Fibroblast of lung (primary cell): ENCODE measurements at regions not wholly inside any gene's neighbourhood (a gene's known extent, or its start where the extent isn't known, plus 50 kb on each side); places are given as distances from the start of the nearest gene placed in this dataset.

Source experiments
- DNase-seq, 2 donors: peaks; one replicate each; pipeline versions ENCODE4 v3.0.0 to v3.0.0-alpha.2; 2010; ENCODE audit warnings: low read depth in 2 of 2
- H2AFZ ChIP-seq: 2 replicates; pipeline ENCODE4 v1.5.1; 2012; ENCODE audit warnings: low read length, control low read depth, inconsistent platforms
- H3K27ac ChIP-seq: 2 replicates; pipeline ENCODE4 v1.5.1; 2011; ENCODE audit warnings: low read length, control low read depth; ENCODE audit not compliant: insufficient read depth
- H3K27me3 ChIP-seq: 2 replicates; pipeline ENCODE4 v1.5.1; 2011; ENCODE audit warnings: mild to moderate bottlenecking, low read length; ENCODE audit not compliant: control insufficient read depth, insufficient read depth
- H3K36me3 ChIP-seq: 2 replicates; pipeline ENCODE4 v1.5.1; 2011; ENCODE audit warnings: low read length; ENCODE audit not compliant: control insufficient read depth, insufficient read depth
- H3K4me1 ChIP-seq: 2 replicates; pipeline ENCODE4 v1.5.1; 2011; ENCODE audit warnings: low read length; ENCODE audit not compliant: control insufficient read depth, insufficient read depth; ENCODE audit errors: extremely low read depth
- H3K4me2 ChIP-seq: 2 replicates; pipeline ENCODE4 v1.5.1; 2011; ENCODE audit warnings: low read length, control low read depth; ENCODE audit not compliant: insufficient read depth; ENCODE audit errors: extremely low read depth
- H3K4me3 ChIP-seq, 4 experiments: fragments of 200-600 bp in 1 of 4; sonication (generic) in 1 of 4; replicated peaks in 1 of 4; 2 replicates each; pipeline ENCODE4 v1.5.1; 2011 to 2016; ENCODE audit warnings: low read length in 4 of 4, low read depth in 3 of 4, mild to moderate bottlenecking in 3 of 4, control low read depth in 2 of 4, inconsistent platforms in 1 of 4, mixed read lengths in 1 of 4; ENCODE audit not compliant: insufficient read depth in 1 of 4; ENCODE audit errors: control extremely low read depth in 1 of 4
- H3K79me2 ChIP-seq: 2 replicates; pipeline ENCODE4 v1.5.1; 2012; ENCODE audit warnings: mild to moderate bottlenecking, low read length, inconsistent platforms; ENCODE audit not compliant: control insufficient read depth, insufficient read depth
- H3K9ac ChIP-seq: 2 replicates; pipeline ENCODE4 v1.5.1; 2011; ENCODE audit warnings: mild to moderate bottlenecking, low read length, control low read depth; ENCODE audit not compliant: insufficient read depth
- H3K9me3 ChIP-seq: 2 replicates; pipeline ENCODE4 v1.5.1; 2012; ENCODE audit warnings: low read depth, low read length; ENCODE audit not compliant: control insufficient read depth, insufficient read depth
- H4K20me1 ChIP-seq: 2 replicates; pipeline ENCODE4 v1.5.1; 2011; ENCODE audit warnings: low read length; ENCODE audit not compliant: control insufficient read depth, insufficient read depth; ENCODE audit errors: extremely low read depth
- EZH2 ChIP-seq: IDR thresholded peaks from 2 replicates; pipeline ENCODE4 v1.5.1; 2012; ENCODE audit warnings: low read length, control low read depth, mild to moderate bottlenecking; ENCODE audit errors: missing control alignments
- TF ChIP-seq, protein P1 (sequence below), 2 donors: IDR thresholded peaks in 1 of 2; conservative IDR thresholded peaks in 1 of 2; 1 replicate in 1 of 2; 2 replicates in 1 of 2; pipeline ENCODE4 v1.5.1; 2011 to 2012; ENCODE audit warnings: low read length in 2 of 2, control low read depth in 1 of 2, inconsistent platforms in 1 of 2, low read depth in 1 of 2, mild to moderate bottlenecking in 1 of 2

- no peaks in the 10 kb centered on the region for H3K9me3 ChIP-seq
- H3K36me3 ChIP-seq = no peaks in the 10 kb centered on the region
- DNase-seq = no peak
- no peak overlapping the region for H3K9ac ChIP-seq
- no peak overlapping the region for H3K27ac ChIP-seq
- H2AFZ ChIP-seq = no peak overlapping the region
- H3K4me2 ChIP-seq = no peak overlapping the region
- H3K27me3 ChIP-seq = no peaks in the 10 kb centered on the region
- no peak overlapping the region for H3K4me3 ChIP-seq
- no peaks in the 10 kb centered on the region for H3K79me2 ChIP-seq
- no peaks in the 10 kb centered on the region for H4K20me1 ChIP-seq
- H3K4me1 ChIP-seq = no peaks in the 10 kb centered on the region
- TF ChIP-seq, protein P1, sequence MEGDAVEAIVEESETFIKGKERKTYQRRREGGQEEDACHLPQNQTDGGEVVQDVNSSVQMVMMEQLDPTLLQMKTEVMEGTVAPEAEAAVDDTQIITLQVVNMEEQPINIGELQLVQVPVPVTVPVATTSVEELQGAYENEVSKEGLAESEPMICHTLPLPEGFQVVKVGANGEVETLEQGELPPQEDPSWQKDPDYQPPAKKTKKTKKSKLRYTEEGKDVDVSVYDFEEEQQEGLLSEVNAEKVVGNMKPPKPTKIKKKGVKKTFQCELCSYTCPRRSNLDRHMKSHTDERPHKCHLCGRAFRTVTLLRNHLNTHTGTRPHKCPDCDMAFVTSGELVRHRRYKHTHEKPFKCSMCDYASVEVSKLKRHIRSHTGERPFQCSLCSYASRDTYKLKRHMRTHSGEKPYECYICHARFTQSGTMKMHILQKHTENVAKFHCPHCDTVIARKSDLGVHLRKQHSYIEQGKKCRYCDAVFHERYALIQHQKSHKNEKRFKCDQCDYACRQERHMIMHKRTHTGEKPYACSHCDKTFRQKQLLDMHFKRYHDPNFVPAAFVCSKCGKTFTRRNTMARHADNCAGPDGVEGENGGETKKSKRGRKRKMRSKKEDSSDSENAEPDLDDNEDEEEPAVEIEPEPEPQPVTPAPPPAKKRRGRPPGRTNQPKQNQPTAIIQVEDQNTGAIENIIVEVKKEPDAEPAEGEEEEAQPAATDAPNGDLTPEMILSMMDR (conservative IDR thresholded peaks at IDR 0.05 in 1 of 2, IDR thresholded peaks at IDR 0.05 in 1 of 2; ENCODE audit: low read depth in 1 of 2, low read length in 2 of 2) = no peak
- no peak for TF ChIP-seq EZH2
Measured at GRCh38 chr2:138831691-138832090, 51.5 kb upstream of the NXPH2 start.

DNA sequence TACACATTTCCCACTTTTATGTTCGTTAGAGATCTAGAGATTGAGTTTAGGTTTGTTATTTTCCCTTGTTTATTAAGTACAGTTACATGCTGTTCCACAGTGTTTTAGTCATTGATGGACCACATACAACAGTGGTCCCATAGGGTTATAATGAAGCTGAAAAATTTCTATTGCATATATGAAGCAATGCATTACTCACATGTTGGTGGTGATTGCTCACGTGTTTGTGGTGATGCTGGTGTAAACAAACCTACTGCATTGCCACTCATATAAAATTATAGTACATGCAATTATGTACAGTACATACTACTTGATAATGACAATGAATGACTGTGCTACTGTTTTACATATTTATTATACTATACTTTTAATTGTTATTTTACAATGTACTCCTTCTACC, 51.0 kb upstream of the NXPH2 start:
- Histone ChIP-seq H3K4me1 (no peaks in the 10 kb centered on the region), H3K36me3 (no peaks in the 10 kb centered on the region), H3K4me3 (no peak overlapping the region), H3K79me2 (no peaks in the 10 kb centered on the region), H3K9ac (no peak overlapping the region), H4K20me1 (no peaks in the 10 kb centered on the region), H2AFZ (no peak overlapping the region), H3K27ac (no peak overlapping the region), H3K27me3 (no peaks in the 10 kb centered on the region), H3K9me3 (no peaks in the 10 kb centered on the region), H3K4me2 (no peak overlapping the region)
- TF ChIP-seq EZH2 = no peak
- TF ChIP-seq, protein P1 (conservative IDR thresholded peaks at IDR 0.05 in 1 of 2, IDR thresholded peaks at IDR 0.05 in 1 of 2; ENCODE audit: low read depth in 1 of 2, low read length in 2 of 2) = no peak
- DNase-seq = no peak

- no peaks in the 10 kb centered on the region for H3K27me3 ChIP-seq
- H4K20me1 ChIP-seq = no peaks in the 10 kb centered on the region
- no peaks in the 10 kb centered on the region for H3K36me3 ChIP-seq
- no peaks in the 10 kb centered on the region for H3K4me1 ChIP-seq
- H3K79me2 ChIP-seq = no peaks in the 10 kb centered on the region
- H2AFZ ChIP-seq = no peak overlapping the region
- no peak for TF ChIP-seq EZH2
- TF ChIP-seq, protein P1 (conservative IDR thresholded peaks at IDR 0.05 in 1 of 2, IDR thresholded peaks at IDR 0.05 in 1 of 2; ENCODE audit: low read depth in 1 of 2, low read length in 2 of 2) = no peak
- no peak overlapping the region for H3K9ac ChIP-seq
- DNase-seq = no peak
- no peaks in the 10 kb centered on the region for H3K9me3 ChIP-seq
- no peak overlapping the region for H3K4me3 ChIP-seq
- H3K27ac ChIP-seq = no peak overlapping the region
- no peak overlapping the region for H3K4me2 ChIP-seq
Measured at GRCh38 chr2:138830547-138830946, 50.4 kb upstream of the NXPH2 start.
